ENCODE measurements at regions not wholly inside any gene's neighbourhood (a gene's known extent, or its start where the extent isn't known, plus 50 kb on each side); places are given as distances from the start of the nearest gene placed in this dataset.
"Not testable (repeated sequence)": the region's sequence is repeated elsewhere in the genome, so short reads cannot be mapped to it uniquely, and the experiment has no call there.

DNA sequence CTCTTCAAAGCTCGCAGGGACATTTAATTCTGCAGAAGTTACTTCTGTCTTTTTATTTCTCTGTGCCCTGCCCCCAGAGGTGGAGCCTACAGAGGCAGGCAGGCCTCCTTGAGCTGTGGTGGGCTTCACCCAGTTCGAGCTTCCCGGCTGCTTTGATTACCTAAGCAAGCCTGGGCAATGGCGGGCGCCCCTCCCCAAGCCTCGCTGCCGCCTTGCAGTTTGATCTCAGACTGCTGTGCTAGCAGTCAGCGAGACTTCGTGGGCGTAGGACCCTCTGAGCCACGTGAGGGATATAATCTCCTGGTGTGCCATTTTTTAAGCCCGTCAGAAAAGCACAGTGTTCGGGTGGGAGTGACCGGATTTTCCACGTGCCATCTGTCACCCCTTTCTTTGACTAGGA lies 1322.9 kb upstream of the ACO1 start:
- TF ChIP-seq CTCF, EZH2, EZH2phosphoT487 (IDR thresholded peaks at IDR 0.05): not testable (repeated sequence)

Measured in neural progenitor cell (in vitro differentiated cells).